GM23248 (cell line): ENCODE measurements at regions not wholly inside any gene's neighbourhood (a gene's known extent, or its start where the extent isn't known, plus 50 kb on each side); places are given as distances from the start of the nearest gene placed in this dataset.

Experiments
- EZH2 ChIP-seq: fragments of 200-600 bp; sonication (generic); IDR thresholded peaks from 2 replicates; pipeline ENCODE4 v1.6.1; 2018; ENCODE audit warnings: antibody characterized with exemption, mild to moderate bottlenecking; ENCODE audit not compliant: insufficient read depth, poor library complexity, severe bottlenecking
- EZH2phosphoT487 ChIP-seq: fragments of 200-600 bp; sonication (generic); IDR thresholded peaks from 2 replicates; pipeline ENCODE4 v1.6.1; 2018; ENCODE audit warnings: antibody characterized with exemption, moderate library complexity, mild to moderate bottlenecking, low read depth; ENCODE audit not compliant: insufficient read depth

DNA sequence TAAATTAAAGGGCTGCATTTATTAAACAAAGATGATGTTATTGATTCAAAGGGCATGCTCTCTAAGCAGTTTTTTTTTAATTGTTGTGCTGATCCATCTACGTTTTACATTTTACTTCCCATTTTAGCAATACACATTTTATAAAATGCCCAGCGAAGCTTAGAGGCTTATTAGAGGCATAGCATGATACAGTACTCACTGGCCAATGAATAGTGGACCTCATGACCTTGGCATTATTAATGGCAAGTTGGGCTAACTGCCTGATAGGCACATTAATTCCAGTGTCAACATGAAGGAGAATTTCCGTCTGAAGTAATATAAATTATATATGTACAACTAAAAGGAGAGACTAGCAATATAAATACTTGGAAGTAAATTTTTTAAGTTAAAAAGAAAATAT, 837.2 kb downstream of the EFNA5 start:
- TF ChIP-seq EZH2 (no peak), EZH2phosphoT487 (no peak)
